HFF-Myc (cell line): ENCODE measurements at regions not wholly inside any gene's neighbourhood (a gene's known extent, or its start where the extent isn't known, plus 50 kb on each side); places are given as distances from the start of the nearest gene placed in this dataset.

Experiments used
- DNase-seq: peaks from one replicate; pipeline ENCODE4 v3.0.0-alpha.2; 2011; ENCODE audit warnings: low read depth; ENCODE audit errors: extremely low read depth
- H3K4me3 ChIP-seq: replicated peaks from 2 replicates; pipeline ENCODE4 v1.5.1; 2011; ENCODE audit warnings: low read depth, mild to moderate bottlenecking, control low read depth, low read length
- TF ChIP-seq, protein P1 (sequence below): IDR thresholded peaks from 2 replicates; pipeline ENCODE4 v1.5.1; 2012; ENCODE audit warnings: mild to moderate bottlenecking, low read depth, low read length, control low read depth; ENCODE audit errors: missing control alignments

GRCh38 chr14:56474419-56475022 is 105.1 kb upstream of the TMEM260 start:
- no peak overlapping the region for H3K4me3 ChIP-seq
- peak; percentile 17 for DNase-seq
- TF ChIP-seq, protein P1, sequence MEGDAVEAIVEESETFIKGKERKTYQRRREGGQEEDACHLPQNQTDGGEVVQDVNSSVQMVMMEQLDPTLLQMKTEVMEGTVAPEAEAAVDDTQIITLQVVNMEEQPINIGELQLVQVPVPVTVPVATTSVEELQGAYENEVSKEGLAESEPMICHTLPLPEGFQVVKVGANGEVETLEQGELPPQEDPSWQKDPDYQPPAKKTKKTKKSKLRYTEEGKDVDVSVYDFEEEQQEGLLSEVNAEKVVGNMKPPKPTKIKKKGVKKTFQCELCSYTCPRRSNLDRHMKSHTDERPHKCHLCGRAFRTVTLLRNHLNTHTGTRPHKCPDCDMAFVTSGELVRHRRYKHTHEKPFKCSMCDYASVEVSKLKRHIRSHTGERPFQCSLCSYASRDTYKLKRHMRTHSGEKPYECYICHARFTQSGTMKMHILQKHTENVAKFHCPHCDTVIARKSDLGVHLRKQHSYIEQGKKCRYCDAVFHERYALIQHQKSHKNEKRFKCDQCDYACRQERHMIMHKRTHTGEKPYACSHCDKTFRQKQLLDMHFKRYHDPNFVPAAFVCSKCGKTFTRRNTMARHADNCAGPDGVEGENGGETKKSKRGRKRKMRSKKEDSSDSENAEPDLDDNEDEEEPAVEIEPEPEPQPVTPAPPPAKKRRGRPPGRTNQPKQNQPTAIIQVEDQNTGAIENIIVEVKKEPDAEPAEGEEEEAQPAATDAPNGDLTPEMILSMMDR: peak; percentile 64

GRCh38 chr14:56482310-56482911 is 97.2 kb upstream of the TMEM260 start:
- TF ChIP-seq, protein P1: no peak
- no peak overlapping the region for H3K4me3 ChIP-seq
- no peak for DNase-seq

GRCh38 chr14:56487090-56487667 is 92.4 kb upstream of the TMEM260 start:
- TF ChIP-seq, protein P1: peak; percentile 30
- no peak for DNase-seq
- H3K4me3 ChIP-seq: no peak overlapping the region

GRCh38 chr14:56487761-56488160 is 91.8 kb upstream of the TMEM260 start:
- TF ChIP-seq, protein P1: no peak
- no peak overlapping the region for H3K4me3 ChIP-seq
- no peak for DNase-seq

DNA sequence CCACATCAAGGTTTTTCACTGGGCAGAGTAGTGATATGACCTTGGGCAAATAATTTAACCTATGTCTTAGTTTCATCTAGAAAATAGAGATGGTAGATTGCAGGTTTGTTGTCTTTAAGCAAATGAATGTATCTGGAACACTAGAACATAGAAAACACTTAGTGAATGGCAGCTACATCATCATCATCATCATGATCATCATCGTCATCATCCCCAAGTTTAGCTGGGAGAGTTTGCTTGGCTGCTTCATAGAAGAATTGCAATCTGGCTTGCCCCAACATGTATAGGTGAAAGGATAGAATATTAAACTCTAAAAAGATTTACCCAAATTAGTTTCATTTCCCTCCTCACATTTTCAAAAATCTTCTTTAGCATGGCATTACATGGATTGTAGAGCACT is 91.3 kb upstream of the TMEM260 start:
- H3K4me3 ChIP-seq: no peak overlapping the region
- TF ChIP-seq, protein P1: no peak
- DNase-seq: no peak

GRCh38 chr14:56490379-56490778 is 89.2 kb upstream of the TMEM260 start:
- TF ChIP-seq, protein P1: peak; percentile 41
- no peak overlapping the region for H3K4me3 ChIP-seq
- DNase-seq: no peak
